CD14-positive monocyte (primary cell): ENCODE measurements at regions not wholly inside any gene's neighbourhood (a gene's known extent, or its start where the extent isn't known, plus 50 kb on each side); places are given as distances from the start of the nearest gene placed in this dataset.

ENCODE experiments used
- DNase-seq, 3 donors: peaks; one replicate each; pipeline ENCODE4 v3.0.0-alpha.2; 2011 to 2022
- H2AFZ ChIP-seq: 2 replicates; pipeline ENCODE4 v1.6.0; 2012; ENCODE audit warnings: mild to moderate bottlenecking, low read depth, low read length, inconsistent platforms; ENCODE audit not compliant: insufficient read depth, poor library complexity, severe bottlenecking
- H3K27ac ChIP-seq, 2 donors: 1 replicate in 1 of 2; 2 replicates in 1 of 2; pipeline ENCODE4 v1.5.1; 2012 to 2013; ENCODE audit warnings: low read length in 2 of 2, control low read depth in 1 of 2, inconsistent platforms in 1 of 2, low read depth in 1 of 2, mild to moderate bottlenecking in 1 of 2
- H3K27me3 ChIP-seq, 2 donors: one replicate each; pipeline versions ENCODE4 v1.6.0 to v1.6.1; 2011 to 2013; ENCODE audit warnings: low read length in 2 of 2; ENCODE audit not compliant: control insufficient read depth in 2 of 2, insufficient read depth in 2 of 2
- H3K36me3 ChIP-seq, 2 donors: replicated peaks in 1 of 2; 1 replicate in 1 of 2; 2 replicates in 1 of 2; pipeline versions ENCODE4 v1.5.1 to v1.6.1; 2012 to 2013; ENCODE audit warnings: low read length in 2 of 2, control low read depth in 1 of 2, inconsistent platforms in 1 of 2, mild to moderate bottlenecking in 1 of 2; ENCODE audit not compliant: insufficient read depth in 2 of 2, control insufficient read depth in 1 of 2
- H3K4me1 ChIP-seq, 2 donors: 1 replicate in 1 of 2; 2 replicates in 1 of 2; pipeline versions ENCODE4 v1.5.1 to v1.6.1; 2012 to 2013; ENCODE audit warnings: low read length in 2 of 2, control low read depth in 1 of 2, inconsistent platforms in 1 of 2, mild to moderate bottlenecking in 1 of 2, moderate library complexity in 1 of 2; ENCODE audit not compliant: insufficient read depth in 2 of 2, control insufficient read depth in 1 of 2
- H3K4me2 ChIP-seq: replicated peaks from 2 replicates; pipeline ENCODE3; 2012; ENCODE audit warnings: low read length, moderate library complexity, mild to moderate bottlenecking; ENCODE audit not compliant: poor library complexity, severe bottlenecking; ENCODE audit errors: extremely low read depth
- H3K4me3 ChIP-seq, 3 experiments: fragments of 200-600 bp in 1 of 3; sonication (generic) in 1 of 3; replicated peaks in 1 of 3; 1 replicate in 2 of 3; 2 replicates in 1 of 3; pipeline ENCODE4 v1.5.1; 2011 to 2013; ENCODE audit warnings: low read length in 3 of 3, mild to moderate bottlenecking in 3 of 3, control low read depth in 2 of 3, low read depth in 2 of 3, inconsistent platforms in 1 of 3, moderate library complexity in 1 of 3
- H3K79me2 ChIP-seq: 2 replicates; pipeline ENCODE4 v1.6.0; 2012; ENCODE audit warnings: mild to moderate bottlenecking, control low read depth, inconsistent platforms, low read length, moderate library complexity; ENCODE audit not compliant: insufficient read depth
- H3K9ac ChIP-seq: 2 replicates; pipeline ENCODE4 v1.6.0; 2017; ENCODE audit warnings: low read length, mild to moderate bottlenecking; ENCODE audit not compliant: insufficient read depth, poor library complexity, severe bottlenecking
- H3K9me3 ChIP-seq, 2 donors: replicated peaks in 1 of 2; 1 replicate in 1 of 2; 2 replicates in 1 of 2; pipeline versions ENCODE4 v1.5.1 to v1.6.1; 2012 to 2013; ENCODE audit warnings: low read length in 2 of 2, control low read depth in 1 of 2; ENCODE audit not compliant: control insufficient read depth in 1 of 2, insufficient read depth in 1 of 2
- H4K20me1 ChIP-seq: 2 replicates; pipeline ENCODE4 v1.6.0; 2012; ENCODE audit warnings: mild to moderate bottlenecking, low read length, control low read depth, moderate library complexity; ENCODE audit not compliant: insufficient read depth
- H3K27ac Mint-ChIP-seq, 7 donors: one replicate each; pipeline ENCODE4 v1.8.0; 2020; ENCODE audit warnings: mild to moderate bottlenecking in 7 of 7, mixed read lengths in 7 of 7, moderate library complexity in 6 of 7, inconsistent platforms in 2 of 7
- H3K27me3 Mint-ChIP-seq, 3 donors: one replicate each; pipeline ENCODE4 v1.8.0; 2021 to 2022; ENCODE audit warnings: low read depth in 3 of 3, mild to moderate bottlenecking in 3 of 3, mixed read lengths in 3 of 3, moderate library complexity in 3 of 3, inconsistent platforms in 1 of 3
- H3K36me3 Mint-ChIP-seq, 2 donors: one replicate each; pipeline ENCODE4 v1.8.0; 2020; ENCODE audit warnings: mixed read lengths in 2 of 2, inconsistent platforms in 1 of 2, mild to moderate bottlenecking in 1 of 2
- H3K4me1 Mint-ChIP-seq: one replicate; pipeline ENCODE4 v1.8.0; 2020; ENCODE audit warnings: mild to moderate bottlenecking, mixed read lengths
- H3K4me3 Mint-ChIP-seq, 2 donors: one replicate each; pipeline ENCODE4 v1.8.0; 2020; ENCODE audit warnings: mild to moderate bottlenecking in 2 of 2, mixed read lengths in 2 of 2, moderate library complexity in 1 of 2
- H3K9me3 Mint-ChIP-seq, 7 donors: one replicate each; pipeline ENCODE4 v1.8.0; 2020 to 2022; ENCODE audit warnings: mixed read lengths in 7 of 7, mild to moderate bottlenecking in 6 of 7, moderate library complexity in 6 of 7, inconsistent platforms in 2 of 7
- WGBS: methylation state at CpG from one replicate; pipeline ENCODE4 v1.1.5; 2013; ENCODE audit warnings: missing lambda C conversion rate; ENCODE audit not compliant: insufficient coverage; 5-methylcytosine and 5-hydroxymethylcytosine counted together
- intact Hi-C, 2 donors: fragments of 100-400 bp; cut with micrococcal nuclease; formaldehyde crosslinking; loops; one replicate each; pipeline versions ENCODE4 v1.15.0 to v1.15.1; 2023
- TF ChIP-seq, protein P1 (sequence below): fragments of 200-600 bp; IDR thresholded peaks from one replicate; pipeline ENCODE4 v1.8.0; 2022; ENCODE audit warnings: antibody characterized with exemption, mild to moderate bottlenecking

DNA sequence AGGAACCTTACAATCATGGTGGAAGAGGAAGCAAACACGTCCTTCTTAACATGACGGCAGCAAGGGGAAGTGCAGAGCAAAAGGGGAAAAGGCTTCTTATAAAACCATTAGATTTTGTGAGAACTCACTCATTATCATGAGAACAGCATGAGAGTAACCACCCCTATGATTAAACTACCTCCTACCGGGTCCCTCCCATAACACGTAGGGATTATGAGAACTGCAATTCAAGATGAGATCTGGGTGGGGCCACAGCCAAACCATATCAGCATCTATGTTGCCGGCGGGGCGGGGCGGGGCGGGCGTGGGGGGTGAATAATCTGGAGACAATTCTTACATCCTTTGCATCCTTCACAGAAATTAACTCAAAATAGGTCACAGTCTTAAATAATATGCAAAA is 58.8 kb upstream of the GFPT2 start:
- DNase-seq: no peak
- Histone ChIP-seq H3K27me3 (no peaks in the 10 kb centered on the region), H2AFZ (no peak overlapping the region), H3K9me3 (peaks cover 0 to 18% of the 10 kb centered on the region in 2 donors), H3K27ac (no peak overlapping the region), H3K4me2 (no peak overlapping the region), H3K4me3 (no peak overlapping the region), H3K9ac (no peak overlapping the region), H3K36me3 (no peaks in the 10 kb centered on the region), H3K4me1 (no peaks in the 10 kb centered on the region), H4K20me1 (no peaks in the 10 kb centered on the region), H3K79me2 (no peaks in the 10 kb centered on the region)
- Mint-ChIP-seq H3K4me1 (no peaks in the 10 kb centered on the region), H3K27me3 (peaks cover 4 to 7% (median 4%) of the 10 kb centered on the region in 3 donors), H3K9me3 (peaks cover 8 to 35% (median 27%) of the 10 kb centered on the region in 7 donors), H3K27ac (no peak overlapping the region), H3K4me3 (no peak overlapping the region), H3K36me3 (no peaks in the 10 kb centered on the region)
- WGBS: no CpG with 5 or more reads among the region's 10 CpGs
- intact Hi-C loops: no loop called here
- TF ChIP-seq, protein P1, sequence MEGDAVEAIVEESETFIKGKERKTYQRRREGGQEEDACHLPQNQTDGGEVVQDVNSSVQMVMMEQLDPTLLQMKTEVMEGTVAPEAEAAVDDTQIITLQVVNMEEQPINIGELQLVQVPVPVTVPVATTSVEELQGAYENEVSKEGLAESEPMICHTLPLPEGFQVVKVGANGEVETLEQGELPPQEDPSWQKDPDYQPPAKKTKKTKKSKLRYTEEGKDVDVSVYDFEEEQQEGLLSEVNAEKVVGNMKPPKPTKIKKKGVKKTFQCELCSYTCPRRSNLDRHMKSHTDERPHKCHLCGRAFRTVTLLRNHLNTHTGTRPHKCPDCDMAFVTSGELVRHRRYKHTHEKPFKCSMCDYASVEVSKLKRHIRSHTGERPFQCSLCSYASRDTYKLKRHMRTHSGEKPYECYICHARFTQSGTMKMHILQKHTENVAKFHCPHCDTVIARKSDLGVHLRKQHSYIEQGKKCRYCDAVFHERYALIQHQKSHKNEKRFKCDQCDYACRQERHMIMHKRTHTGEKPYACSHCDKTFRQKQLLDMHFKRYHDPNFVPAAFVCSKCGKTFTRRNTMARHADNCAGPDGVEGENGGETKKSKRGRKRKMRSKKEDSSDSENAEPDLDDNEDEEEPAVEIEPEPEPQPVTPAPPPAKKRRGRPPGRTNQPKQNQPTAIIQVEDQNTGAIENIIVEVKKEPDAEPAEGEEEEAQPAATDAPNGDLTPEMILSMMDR: no peak

DNA sequence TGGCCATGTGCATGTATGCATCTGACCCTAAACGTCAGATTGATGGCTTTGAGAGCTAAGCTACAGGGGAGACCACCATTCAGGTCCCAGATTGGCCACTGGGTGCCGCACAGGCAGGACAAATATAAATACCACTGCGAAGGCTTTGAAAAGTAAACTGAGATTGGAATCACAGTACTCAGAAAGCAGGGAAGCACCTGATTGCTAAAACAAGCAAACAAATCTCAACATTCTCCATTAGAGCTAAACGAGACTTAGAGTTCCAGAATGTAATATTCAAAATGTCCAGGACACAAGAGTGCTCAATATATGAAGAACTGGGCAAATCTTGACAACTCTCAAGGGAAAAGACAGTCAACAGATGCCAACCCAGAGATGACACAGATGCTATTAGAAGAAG is 61.0 kb upstream of the GFPT2 start:
- Histone ChIP-seq H2AFZ (no peak overlapping the region), H3K27ac (no peak overlapping the region), H3K4me3 (no peak overlapping the region), H3K79me2 (no peaks in the 10 kb centered on the region), H3K4me2 (no peak overlapping the region), H3K9me3 (peaks cover 0 to 18% of the 10 kb centered on the region in 2 donors), H3K36me3 (no peaks in the 10 kb centered on the region), H3K9ac (no peak overlapping the region), H3K27me3 (no peaks in the 10 kb centered on the region), H4K20me1 (no peaks in the 10 kb centered on the region), H3K4me1 (no peaks in the 10 kb centered on the region)
- DNase-seq: no peak
- peaks cover 1 to 7% (median 2%) of the 10 kb centered on the region in 3 donors for H3K27me3 Mint-ChIP-seq
- intact Hi-C loops: no loop called here
- no peak overlapping the region for H3K27ac Mint-ChIP-seq
- peaks cover 8 to 32% (median 23%) of the 10 kb centered on the region in 7 donors for H3K9me3 Mint-ChIP-seq
- no peak overlapping the region for H3K4me3 Mint-ChIP-seq
- TF ChIP-seq, protein P1: no peak
- WGBS: 96% methylated on average over 3 of the region's 4 CpGs
- no peaks in the 10 kb centered on the region for H3K4me1 Mint-ChIP-seq
- no peaks in the 10 kb centered on the region for H3K36me3 Mint-ChIP-seq
